ENCODE measurements at regions not wholly inside any gene's neighbourhood (a gene's known extent, or its start where the extent isn't known, plus 50 kb on each side); places are given as distances from the start of the nearest gene placed in this dataset.

DNA sequence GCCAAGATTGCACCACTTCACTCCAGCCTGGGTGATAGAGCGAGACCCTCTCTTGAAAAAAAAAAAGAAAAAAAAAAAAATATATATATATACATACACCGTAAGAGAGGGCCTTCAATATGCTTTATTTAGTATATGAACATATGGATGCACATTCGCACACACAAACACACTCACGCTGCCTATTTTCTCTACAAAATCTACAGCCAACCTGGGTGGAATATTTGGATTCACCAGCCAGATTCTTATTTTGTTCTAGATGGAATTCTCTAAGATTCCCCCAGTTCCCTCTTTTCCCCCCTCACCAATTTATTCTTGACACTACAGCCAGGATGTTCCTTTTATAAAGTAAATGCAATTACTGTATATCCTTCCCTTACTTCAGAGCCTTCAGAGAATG lies 131.6 kb downstream of the TM2D1 start:
- no peak for TF ChIP-seq YY1 (IDR thresholded peaks at IDR 0.05; ENCODE audit: insufficient read depth, insufficient read length)
- no peak for TF ChIP-seq ZNF274 (IDR thresholded peaks at IDR 0.05; ENCODE audit: low read depth, low read length)
- no peak for TF ChIP-seq SUZ12 (IDR thresholded peaks at IDR 0.05; ENCODE audit: extremely low read depth, insufficient read depth, insufficient read length)
